ENCODE measurements at regions not wholly inside any gene's neighbourhood (a gene's known extent, or its start where the extent isn't known, plus 50 kb on each side); places are given as distances from the start of the nearest gene placed in this dataset.

DNA sequence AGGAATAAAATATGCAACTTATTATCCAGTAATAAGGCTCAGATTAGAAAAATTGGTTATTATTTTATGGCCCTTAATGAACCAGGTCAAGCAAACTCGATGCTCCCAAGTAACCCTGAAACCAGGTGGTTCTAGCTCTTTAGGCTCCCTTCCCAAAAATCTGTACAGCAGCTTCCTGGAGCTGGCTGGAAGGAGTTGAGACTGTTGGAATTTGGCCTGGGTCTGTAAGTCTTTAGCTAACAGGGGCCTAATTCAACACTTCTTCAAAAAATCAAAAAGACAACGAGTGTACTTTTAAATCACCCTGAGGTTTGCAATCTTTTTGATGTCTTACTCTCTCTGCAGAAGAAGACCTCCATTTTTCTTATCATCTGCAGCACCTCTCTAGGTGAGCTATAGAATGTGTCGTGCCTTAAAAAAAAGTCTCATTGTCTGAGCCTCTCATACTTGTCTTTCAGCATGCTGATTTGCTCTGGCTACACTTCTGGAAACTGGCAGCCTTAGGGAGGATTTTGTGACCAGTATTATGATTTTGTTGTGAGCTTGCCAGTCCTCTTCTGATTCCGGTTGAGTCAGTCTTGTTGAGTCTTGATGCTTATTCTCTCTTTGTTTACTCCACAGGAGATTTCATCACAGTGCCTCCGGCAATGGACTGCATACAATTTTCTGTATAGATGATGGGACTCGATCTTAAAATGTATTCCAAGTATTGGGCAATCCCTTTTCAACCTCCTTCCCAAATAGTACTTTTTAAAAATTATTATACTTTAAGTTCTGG is 235.0 kb upstream of the KBTBD8 start:
- intact Hi-C loops (cut with micrococcal nuclease; ENCODE audit: unreplicated experiment), result no loop called here
- H3K4me3 Mint-ChIP-seq (ENCODE audit: unreplicated experiment), result no peak overlapping the region
- DNase-seq, result no peak
- no peaks in the 10 kb centered on the region for H3K9me3 Mint-ChIP-seq (ENCODE audit: unreplicated experiment)
- H3K36me3 Mint-ChIP-seq (ENCODE audit: insufficient read depth, unreplicated experiment), result peaks cover under 1% of the 10 kb centered on the region
- H3K36me3 ChIP-seq (ENCODE audit: control insufficient read depth, insufficient read depth, low read length), result no peaks in the 10 kb centered on the region
- POLR2A ChIA-PET, result no interaction called here
- no peaks in the 10 kb centered on the region for H3K27me3 ChIP-seq (replicated peaks; ENCODE audit: control insufficient read depth, insufficient read depth, low read length)
- no peaks in the 10 kb centered on the region for H3K4me1 ChIP-seq
- CTCF ChIA-PET, result no interaction called here
- BruUV-seq (replicated peaks), result no TSS peak
- H3K27ac Mint-ChIP-seq (ENCODE audit: unreplicated experiment), result no peak overlapping the region
- H3K9me3 ChIP-seq, result no peaks in the 10 kb centered on the region
- no peaks in the 10 kb centered on the region for H3K4me1 Mint-ChIP-seq (ENCODE audit: low read depth, unreplicated experiment)
- no peak overlapping the region for H3K4me3 ChIP-seq (ENCODE audit: low read depth, low read length)
- TF ChIP-seq, protein P1, sequence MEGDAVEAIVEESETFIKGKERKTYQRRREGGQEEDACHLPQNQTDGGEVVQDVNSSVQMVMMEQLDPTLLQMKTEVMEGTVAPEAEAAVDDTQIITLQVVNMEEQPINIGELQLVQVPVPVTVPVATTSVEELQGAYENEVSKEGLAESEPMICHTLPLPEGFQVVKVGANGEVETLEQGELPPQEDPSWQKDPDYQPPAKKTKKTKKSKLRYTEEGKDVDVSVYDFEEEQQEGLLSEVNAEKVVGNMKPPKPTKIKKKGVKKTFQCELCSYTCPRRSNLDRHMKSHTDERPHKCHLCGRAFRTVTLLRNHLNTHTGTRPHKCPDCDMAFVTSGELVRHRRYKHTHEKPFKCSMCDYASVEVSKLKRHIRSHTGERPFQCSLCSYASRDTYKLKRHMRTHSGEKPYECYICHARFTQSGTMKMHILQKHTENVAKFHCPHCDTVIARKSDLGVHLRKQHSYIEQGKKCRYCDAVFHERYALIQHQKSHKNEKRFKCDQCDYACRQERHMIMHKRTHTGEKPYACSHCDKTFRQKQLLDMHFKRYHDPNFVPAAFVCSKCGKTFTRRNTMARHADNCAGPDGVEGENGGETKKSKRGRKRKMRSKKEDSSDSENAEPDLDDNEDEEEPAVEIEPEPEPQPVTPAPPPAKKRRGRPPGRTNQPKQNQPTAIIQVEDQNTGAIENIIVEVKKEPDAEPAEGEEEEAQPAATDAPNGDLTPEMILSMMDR (IDR thresholded peaks at IDR 0.05; ENCODE audit: insufficient read depth in 1 of 2, low read depth in 1 of 2, low read length in 1 of 2, severe bottlenecking in 1 of 2, unreplicated experiment in 1 of 2), result no peak
- H3K27me3 Mint-ChIP-seq (ENCODE audit: insufficient read depth, unreplicated experiment), result peaks cover 4% of the 10 kb centered on the region

DNA sequence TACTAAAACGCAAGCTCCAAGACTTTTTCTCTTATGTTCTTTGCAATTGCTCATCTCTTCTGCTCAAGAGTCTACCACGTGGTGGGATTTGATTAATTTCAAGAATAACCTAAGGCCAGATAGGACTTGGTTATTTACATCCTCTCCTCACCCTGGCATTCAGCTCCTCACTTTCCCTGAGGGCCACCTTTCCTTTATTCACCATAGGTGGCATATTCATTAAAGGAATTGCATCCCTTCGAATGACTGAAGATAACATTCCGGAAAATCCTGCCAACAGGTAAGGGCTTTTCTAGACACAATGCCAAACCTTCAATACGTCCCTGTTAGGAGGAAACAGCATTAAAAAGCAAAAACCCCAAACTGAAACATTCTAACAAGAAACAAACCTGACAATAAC is 220.0 kb upstream of the KBTBD8 start:
- Mint-ChIP-seq H3K4me3 (ENCODE audit: unreplicated experiment) (no peak overlapping the region), H3K27me3 (ENCODE audit: insufficient read depth, unreplicated experiment) (peaks cover 5% of the 10 kb centered on the region), H3K4me1 (ENCODE audit: low read depth, unreplicated experiment) (no peaks in the 10 kb centered on the region), H3K36me3 (ENCODE audit: insufficient read depth, unreplicated experiment) (no peaks in the 10 kb centered on the region), H3K9me3 (ENCODE audit: unreplicated experiment) (no peaks in the 10 kb centered on the region), H3K27ac (ENCODE audit: unreplicated experiment) (no peak overlapping the region)
- Histone ChIP-seq H3K4me1 (no peaks in the 10 kb centered on the region), H3K9me3 (no peaks in the 10 kb centered on the region), H3K36me3 (ENCODE audit: control insufficient read depth, insufficient read depth, low read length) (no peaks in the 10 kb centered on the region), H3K27me3 (replicated peaks; ENCODE audit: control insufficient read depth, insufficient read depth, low read length) (no peaks in the 10 kb centered on the region), H3K4me3 (ENCODE audit: low read depth, low read length) (no peak overlapping the region)
- intact Hi-C loops (cut with micrococcal nuclease; ENCODE audit: unreplicated experiment), result no loop called here
- ChIA-PET CTCF (no interaction called here), POLR2A (no interaction called here)
- no TSS peak for BruUV-seq (replicated peaks)
- TF ChIP-seq, protein P1 (IDR thresholded peaks at IDR 0.05; ENCODE audit: insufficient read depth in 1 of 2, low read depth in 1 of 2, low read length in 1 of 2, severe bottlenecking in 1 of 2, unreplicated experiment in 1 of 2), result no peak
- no peak for DNase-seq

DNA sequence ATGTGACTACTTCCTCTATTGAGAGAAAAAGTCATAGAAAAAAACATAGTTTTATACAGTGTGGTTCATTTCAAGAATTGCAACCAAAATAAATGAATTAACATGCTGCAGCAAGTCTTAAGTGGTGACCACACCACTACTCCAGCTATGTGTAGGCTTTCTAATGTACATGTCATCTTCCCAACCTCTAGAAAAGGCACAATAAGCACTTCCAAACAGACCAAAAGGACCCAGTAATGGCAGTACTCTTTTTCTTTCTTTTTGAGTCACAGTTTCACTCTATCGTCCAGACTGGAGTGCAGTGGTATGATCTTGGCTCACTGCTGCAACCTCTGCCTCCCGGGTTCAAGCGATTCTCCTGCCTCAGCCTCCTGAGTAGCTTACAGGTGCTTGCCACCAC is 219.3 kb upstream of the KBTBD8 start:
- TF ChIP-seq, protein P1 (IDR thresholded peaks at IDR 0.05; ENCODE audit: insufficient read depth in 1 of 2, low read depth in 1 of 2, low read length in 1 of 2, severe bottlenecking in 1 of 2, unreplicated experiment in 1 of 2), result no peak
- Mint-ChIP-seq H3K27me3 (ENCODE audit: insufficient read depth, unreplicated experiment) (peaks cover 5% of the 10 kb centered on the region), H3K36me3 (ENCODE audit: insufficient read depth, unreplicated experiment) (no peaks in the 10 kb centered on the region), H3K9me3 (ENCODE audit: unreplicated experiment) (no peaks in the 10 kb centered on the region), H3K27ac (ENCODE audit: unreplicated experiment) (no peak overlapping the region), H3K4me3 (ENCODE audit: unreplicated experiment) (no peak overlapping the region), H3K4me1 (ENCODE audit: low read depth, unreplicated experiment) (no peaks in the 10 kb centered on the region)
- Histone ChIP-seq H3K9me3 (no peaks in the 10 kb centered on the region), H3K4me1 (no peaks in the 10 kb centered on the region), H3K4me3 (ENCODE audit: low read depth, low read length) (no peak overlapping the region), H3K27me3 (replicated peaks; ENCODE audit: control insufficient read depth, insufficient read depth, low read length) (no peaks in the 10 kb centered on the region), H3K36me3 (ENCODE audit: control insufficient read depth, insufficient read depth, low read length) (no peaks in the 10 kb centered on the region)
- POLR2A ChIA-PET, result no interaction called here
- intact Hi-C loops (cut with micrococcal nuclease; ENCODE audit: unreplicated experiment), result no loop called here
- no peak for DNase-seq
- no TSS peak for BruUV-seq (replicated peaks)
- CTCF ChIA-PET, result no interaction called here
